ENCODE measurements at regions not wholly inside any gene's neighbourhood (a gene's known extent, or its start where the extent isn't known, plus 50 kb on each side); places are given as distances from the start of the nearest gene placed in this dataset.

DNA sequence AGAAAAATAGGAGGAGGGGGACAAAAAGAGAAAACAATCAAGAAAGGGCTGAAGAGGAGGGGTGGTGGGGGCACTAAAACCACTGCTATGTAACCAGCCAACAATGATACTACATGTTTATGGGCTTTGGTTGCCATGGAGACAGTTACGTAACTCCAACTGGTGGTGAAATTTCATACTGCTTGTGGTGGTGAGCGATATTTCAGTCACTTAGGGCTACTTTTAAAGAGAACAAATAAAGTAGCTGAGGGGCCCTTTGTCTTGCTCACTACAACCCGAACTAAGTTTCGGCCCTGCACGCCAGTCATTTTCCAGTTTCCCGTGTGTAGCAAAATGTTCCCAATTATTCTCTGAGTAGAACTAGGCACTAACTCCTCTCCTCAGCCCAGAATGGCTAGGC, 275.2 kb upstream of the EDA2R start:
- TF ChIP-seq, protein P1, sequence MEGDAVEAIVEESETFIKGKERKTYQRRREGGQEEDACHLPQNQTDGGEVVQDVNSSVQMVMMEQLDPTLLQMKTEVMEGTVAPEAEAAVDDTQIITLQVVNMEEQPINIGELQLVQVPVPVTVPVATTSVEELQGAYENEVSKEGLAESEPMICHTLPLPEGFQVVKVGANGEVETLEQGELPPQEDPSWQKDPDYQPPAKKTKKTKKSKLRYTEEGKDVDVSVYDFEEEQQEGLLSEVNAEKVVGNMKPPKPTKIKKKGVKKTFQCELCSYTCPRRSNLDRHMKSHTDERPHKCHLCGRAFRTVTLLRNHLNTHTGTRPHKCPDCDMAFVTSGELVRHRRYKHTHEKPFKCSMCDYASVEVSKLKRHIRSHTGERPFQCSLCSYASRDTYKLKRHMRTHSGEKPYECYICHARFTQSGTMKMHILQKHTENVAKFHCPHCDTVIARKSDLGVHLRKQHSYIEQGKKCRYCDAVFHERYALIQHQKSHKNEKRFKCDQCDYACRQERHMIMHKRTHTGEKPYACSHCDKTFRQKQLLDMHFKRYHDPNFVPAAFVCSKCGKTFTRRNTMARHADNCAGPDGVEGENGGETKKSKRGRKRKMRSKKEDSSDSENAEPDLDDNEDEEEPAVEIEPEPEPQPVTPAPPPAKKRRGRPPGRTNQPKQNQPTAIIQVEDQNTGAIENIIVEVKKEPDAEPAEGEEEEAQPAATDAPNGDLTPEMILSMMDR (conservative IDR thresholded peaks at IDR 0.05; ENCODE audit: low read depth, low read length) = no peak
- no peak for TF ChIP-seq EZH2 (IDR thresholded peaks at IDR 0.05; ENCODE audit: low read length, unreplicated experiment)

Data from PC-3 (cell line).